ENCODE measurements at regions not wholly inside any gene's neighbourhood (a gene's known extent, or its start where the extent isn't known, plus 50 kb on each side); places are given as distances from the start of the nearest gene placed in this dataset.

DNA sequence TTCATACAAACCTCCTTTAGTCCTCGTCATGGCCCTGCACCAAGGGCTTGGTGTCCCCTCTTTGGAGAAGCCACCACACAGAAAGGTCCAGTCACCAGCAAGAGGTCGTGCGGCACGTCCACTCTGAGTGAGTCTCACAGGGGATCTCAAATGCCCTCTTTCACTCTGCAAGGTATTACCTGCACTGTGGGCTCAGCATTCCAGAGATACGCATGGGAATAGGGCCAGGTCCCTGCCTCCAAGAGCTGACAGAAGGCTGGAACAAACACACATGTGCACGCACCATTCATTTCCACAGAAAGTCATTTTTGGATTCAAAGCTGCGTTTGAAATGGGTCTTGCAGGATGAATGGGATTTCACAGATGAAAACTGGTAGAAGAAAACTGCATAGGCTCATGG lies 50.4 kb upstream of the TJP1 start:
- Histone ChIP-seq H3K9me3 (no peaks in the 10 kb centered on the region), H3K4me3 (no peak overlapping the region), H3K27ac (no peak overlapping the region), H3K4me1 (peaks cover 0 to 11% of the 10 kb centered on the region in 2 donors), H3K36me3 (no peaks in the 10 kb centered on the region), H3K27me3 (no peaks in the 10 kb centered on the region)
- intact Hi-C loops (cut with DNase I) = no loop called here
- TF ChIP-seq, protein P1, sequence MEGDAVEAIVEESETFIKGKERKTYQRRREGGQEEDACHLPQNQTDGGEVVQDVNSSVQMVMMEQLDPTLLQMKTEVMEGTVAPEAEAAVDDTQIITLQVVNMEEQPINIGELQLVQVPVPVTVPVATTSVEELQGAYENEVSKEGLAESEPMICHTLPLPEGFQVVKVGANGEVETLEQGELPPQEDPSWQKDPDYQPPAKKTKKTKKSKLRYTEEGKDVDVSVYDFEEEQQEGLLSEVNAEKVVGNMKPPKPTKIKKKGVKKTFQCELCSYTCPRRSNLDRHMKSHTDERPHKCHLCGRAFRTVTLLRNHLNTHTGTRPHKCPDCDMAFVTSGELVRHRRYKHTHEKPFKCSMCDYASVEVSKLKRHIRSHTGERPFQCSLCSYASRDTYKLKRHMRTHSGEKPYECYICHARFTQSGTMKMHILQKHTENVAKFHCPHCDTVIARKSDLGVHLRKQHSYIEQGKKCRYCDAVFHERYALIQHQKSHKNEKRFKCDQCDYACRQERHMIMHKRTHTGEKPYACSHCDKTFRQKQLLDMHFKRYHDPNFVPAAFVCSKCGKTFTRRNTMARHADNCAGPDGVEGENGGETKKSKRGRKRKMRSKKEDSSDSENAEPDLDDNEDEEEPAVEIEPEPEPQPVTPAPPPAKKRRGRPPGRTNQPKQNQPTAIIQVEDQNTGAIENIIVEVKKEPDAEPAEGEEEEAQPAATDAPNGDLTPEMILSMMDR (IDR thresholded peaks at IDR 0.05) = no peak
- DNase-seq (ENCODE audit: low spot score in 2 of 2) = no peak

All from ascending aorta (tissue), 2 donors.